IgD-negative memory B cell (primary cell): ENCODE measurements at regions not wholly inside any gene's neighbourhood (a gene's known extent, or its start where the extent isn't known, plus 50 kb on each side); places are given as distances from the start of the nearest gene placed in this dataset.

ENCODE experiments used
- H3K27ac Mint-ChIP-seq, 3 donors: one replicate each; pipeline ENCODE4 v1.8.0; 2020 to 2022; ENCODE audit warnings: mild to moderate bottlenecking in 3 of 3, mixed read lengths in 3 of 3, moderate library complexity in 1 of 3
- H3K27me3 Mint-ChIP-seq: one replicate; pipeline ENCODE4 v1.8.0; 2021; ENCODE audit warnings: mixed read lengths
- H3K36me3 Mint-ChIP-seq: one replicate; pipeline ENCODE4 v1.8.0; 2020; ENCODE audit warnings: mild to moderate bottlenecking, mixed read lengths
- H3K4me1 Mint-ChIP-seq, 3 donors: one replicate each; pipeline ENCODE4 v1.8.0; 2020 to 2022; ENCODE audit warnings: mixed read lengths in 3 of 3, mild to moderate bottlenecking in 1 of 3
- H3K4me3 Mint-ChIP-seq, 4 donors: one replicate each; pipeline ENCODE4 v1.8.0; 2020 to 2022; ENCODE audit warnings: mild to moderate bottlenecking in 4 of 4, mixed read lengths in 4 of 4, moderate library complexity in 3 of 4
- H3K9me3 Mint-ChIP-seq, 3 donors: one replicate each; pipeline ENCODE4 v1.8.0; 2020 to 2021; ENCODE audit warnings: mixed read lengths in 3 of 3, mild to moderate bottlenecking in 1 of 3

GRCh38 chr5:38045446-38045845 lies 205.6 kb upstream of the GDNF start:
- H3K27ac Mint-ChIP-seq = no peak overlapping the region
- peaks cover 12% of the 10 kb centered on the region for H3K27me3 Mint-ChIP-seq
- H3K4me3 Mint-ChIP-seq = no peak overlapping the region
- peaks cover 0 to 5% (median 4%) of the 10 kb centered on the region in 3 donors for H3K9me3 Mint-ChIP-seq
- H3K36me3 Mint-ChIP-seq = no peaks in the 10 kb centered on the region
- H3K4me1 Mint-ChIP-seq = no peaks in the 10 kb centered on the region

DNA sequence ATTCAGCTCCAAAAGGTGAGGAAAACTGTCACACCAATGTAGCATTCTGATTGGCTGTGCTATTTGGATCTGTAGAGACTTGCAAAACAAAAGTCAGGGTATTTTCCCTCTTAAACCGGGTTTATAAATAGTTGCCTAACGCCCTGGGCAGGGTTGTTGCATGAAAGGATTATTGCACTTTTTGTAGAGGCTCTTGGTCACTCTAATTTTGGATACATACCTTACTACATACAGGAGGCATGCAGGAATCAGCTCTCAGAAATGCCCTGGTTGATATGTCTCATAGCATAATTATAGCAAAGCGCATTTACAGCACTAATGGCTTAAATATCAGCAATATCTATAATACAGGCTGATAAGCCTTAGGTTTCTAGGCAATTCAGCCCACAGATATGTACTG lies 200.0 kb upstream of the GDNF start:
- H3K9me3 Mint-ChIP-seq = peaks cover 3 to 4% (median 3%) of the 10 kb centered on the region in 3 donors
- no peaks in the 10 kb centered on the region for H3K4me1 Mint-ChIP-seq
- H3K36me3 Mint-ChIP-seq = no peaks in the 10 kb centered on the region
- H3K27me3 Mint-ChIP-seq = peaks cover 12% of the 10 kb centered on the region
- no peak overlapping the region for H3K4me3 Mint-ChIP-seq
- H3K27ac Mint-ChIP-seq = no peak overlapping the region

DNA sequence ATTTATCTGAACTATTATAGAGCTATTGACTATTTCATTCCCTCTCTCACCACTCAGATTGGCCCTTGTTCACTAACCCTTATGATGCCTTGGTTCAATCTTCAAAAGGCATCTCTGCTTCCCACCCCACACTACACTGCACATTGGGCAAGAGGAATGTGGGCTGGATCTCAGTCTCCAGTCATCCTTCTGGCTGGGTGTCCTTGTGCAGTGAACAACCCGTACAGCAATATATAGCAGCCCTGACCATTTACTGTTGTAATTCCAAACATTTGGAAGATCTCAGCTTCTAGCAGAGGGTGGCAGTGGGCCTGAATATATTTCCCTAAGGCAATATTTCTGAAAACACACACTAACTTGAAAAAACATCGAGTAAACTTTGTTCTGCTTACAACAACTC lies 199.2 kb upstream of the GDNF start:
- Mint-ChIP-seq H3K27ac (no peak overlapping the region), H3K4me3 (no peak overlapping the region), H3K36me3 (no peaks in the 10 kb centered on the region), H3K4me1 (no peaks in the 10 kb centered on the region), H3K27me3 (peaks cover 12% of the 10 kb centered on the region), H3K9me3 (peaks cover 3 to 4% (median 3%) of the 10 kb centered on the region in 3 donors)

- Mint-ChIP-seq H3K27ac (no peak overlapping the region), H3K9me3 (peaks cover 3 to 10% (median 6%) of the 10 kb centered on the region in 3 donors), H3K36me3 (peaks cover 2% of the 10 kb centered on the region), H3K4me1 (no peaks in the 10 kb centered on the region), H3K4me3 (no peak overlapping the region), H3K27me3 (peaks cover 2% of the 10 kb centered on the region)
These were observed 196.9 kb upstream of the GDNF start for GRCh38 chr5:38036765-38037164.

DNA sequence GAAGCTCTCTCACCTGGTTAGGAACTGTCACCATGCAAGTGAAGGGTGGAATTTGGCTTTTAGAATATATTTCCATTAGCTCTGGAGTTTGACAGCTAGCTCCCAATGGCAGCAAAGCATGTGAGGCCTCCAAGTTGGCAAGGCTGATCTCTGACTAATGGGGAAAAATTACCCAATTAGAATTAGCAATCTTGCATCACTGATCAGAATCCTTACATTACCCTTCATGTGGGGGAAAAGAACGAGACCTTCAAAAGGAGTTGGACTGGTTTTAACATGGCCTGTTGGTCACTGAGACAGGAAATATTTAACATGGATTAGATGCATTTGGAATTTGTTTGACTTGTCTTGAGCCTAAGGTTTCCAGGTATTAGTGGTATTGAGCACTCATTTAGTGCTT lies 192.3 kb upstream of the GDNF start:
- Mint-ChIP-seq H3K4me3 (no peak overlapping the region), H3K27ac (no peak overlapping the region), H3K27me3 (peaks cover 7% of the 10 kb centered on the region), H3K4me1 (no peaks in the 10 kb centered on the region), H3K9me3 (peaks cover 3 to 10% (median 3%) of the 10 kb centered on the region in 3 donors), H3K36me3 (peaks cover 2% of the 10 kb centered on the region)

DNA sequence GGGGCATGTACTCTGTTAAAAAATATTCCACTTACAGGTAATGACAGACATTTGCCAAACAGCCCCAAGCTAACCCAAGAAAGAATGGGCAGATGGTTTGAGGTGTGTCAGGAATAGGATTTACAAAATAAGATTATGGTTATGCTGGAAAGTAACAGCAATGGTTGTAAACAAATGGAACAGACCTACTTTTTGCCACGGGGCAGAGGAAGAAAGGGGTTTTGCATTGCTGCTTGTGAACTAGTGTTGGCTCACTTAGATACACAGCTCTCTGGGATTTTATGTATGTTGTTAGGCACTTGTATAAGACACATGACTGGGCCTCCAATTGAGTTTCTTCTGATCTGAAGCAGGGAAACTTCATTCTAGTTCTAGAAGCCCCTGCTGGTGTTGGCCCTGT lies 191.5 kb upstream of the GDNF start:
- Mint-ChIP-seq H3K4me1 (no peaks in the 10 kb centered on the region), H3K9me3 (peaks cover 3 to 10% (median 3%) of the 10 kb centered on the region in 3 donors), H3K27ac (no peak overlapping the region), H3K4me3 (no peak overlapping the region), H3K36me3 (peaks cover 2% of the 10 kb centered on the region), H3K27me3 (peaks cover 7% of the 10 kb centered on the region)

DNA sequence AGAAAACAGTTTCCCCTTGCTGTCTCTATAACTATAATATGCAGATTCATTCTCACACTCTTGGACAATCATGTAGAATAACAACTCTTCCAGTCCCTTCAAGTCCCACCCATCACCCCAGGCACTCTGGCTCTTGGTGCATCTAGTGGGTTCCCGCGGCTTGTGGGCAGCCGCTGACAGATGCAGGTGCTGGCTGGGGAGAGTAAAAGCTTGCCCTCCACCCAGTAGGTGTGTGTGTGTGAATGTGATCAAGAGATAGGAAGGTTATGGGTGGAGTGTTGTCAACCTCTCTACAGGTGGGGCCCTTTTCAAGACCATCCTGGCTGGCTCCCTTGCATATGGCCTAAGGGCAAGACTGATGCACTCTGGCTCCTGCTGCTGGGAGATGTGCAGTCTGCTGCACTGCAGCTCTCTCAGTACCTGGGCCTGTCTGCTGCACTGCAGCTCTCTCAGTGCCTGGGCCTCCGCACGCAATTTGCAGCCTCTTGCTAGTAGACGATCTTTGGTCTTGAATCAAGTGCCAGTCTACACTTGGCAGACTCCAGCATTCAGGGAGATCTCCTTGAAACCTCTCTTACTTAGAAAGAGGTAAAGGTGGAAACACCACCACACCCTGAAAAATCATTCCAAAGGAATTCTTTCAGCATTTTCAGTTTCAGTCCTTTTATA lies 189.7 kb upstream of the GDNF start:
- Mint-ChIP-seq H3K9me3 (peaks cover 0 to 10% (median 2%) of the 10 kb centered on the region in 3 donors), H3K4me1 (no peaks in the 10 kb centered on the region), H3K4me3 (no peak overlapping the region), H3K36me3 (peaks cover 2% of the 10 kb centered on the region), H3K27ac (no peak overlapping the region), H3K27me3 (peaks cover 5% of the 10 kb centered on the region)

GRCh38 chr5:38023799-38024198 lies 184.0 kb upstream of the GDNF start:
- Mint-ChIP-seq H3K4me1 (no peaks in the 10 kb centered on the region), H3K4me3 (no peak overlapping the region), H3K36me3 (peaks cover 1% of the 10 kb centered on the region), H3K9me3 (no peaks in the 10 kb centered on the region), H3K27me3 (peaks cover 2% of the 10 kb centered on the region), H3K27ac (no peak overlapping the region)

DNA sequence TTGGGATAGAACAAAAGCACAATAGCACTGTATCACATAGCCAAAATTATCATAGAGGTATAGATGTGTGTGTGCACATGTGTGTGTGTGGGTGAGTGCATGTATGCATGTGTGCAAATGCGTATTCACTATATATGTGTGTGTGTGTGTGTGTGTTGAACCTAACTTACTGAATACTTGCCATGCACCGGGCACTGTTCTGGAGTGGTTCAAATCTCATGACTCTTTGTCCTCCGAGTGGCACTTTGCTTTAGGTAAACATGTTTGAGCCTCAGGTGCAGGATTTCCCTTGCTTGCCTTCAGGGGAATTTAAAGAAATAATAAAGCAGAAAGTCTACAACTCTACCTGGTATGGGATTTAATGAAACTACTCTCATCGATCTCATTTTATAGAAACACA lies 183.5 kb upstream of the GDNF start:
- Mint-ChIP-seq H3K9me3 (no peaks in the 10 kb centered on the region), H3K27me3 (peaks cover 2% of the 10 kb centered on the region), H3K36me3 (peaks cover 1% of the 10 kb centered on the region), H3K27ac (no peak overlapping the region), H3K4me3 (no peak overlapping the region), H3K4me1 (no peaks in the 10 kb centered on the region)

DNA sequence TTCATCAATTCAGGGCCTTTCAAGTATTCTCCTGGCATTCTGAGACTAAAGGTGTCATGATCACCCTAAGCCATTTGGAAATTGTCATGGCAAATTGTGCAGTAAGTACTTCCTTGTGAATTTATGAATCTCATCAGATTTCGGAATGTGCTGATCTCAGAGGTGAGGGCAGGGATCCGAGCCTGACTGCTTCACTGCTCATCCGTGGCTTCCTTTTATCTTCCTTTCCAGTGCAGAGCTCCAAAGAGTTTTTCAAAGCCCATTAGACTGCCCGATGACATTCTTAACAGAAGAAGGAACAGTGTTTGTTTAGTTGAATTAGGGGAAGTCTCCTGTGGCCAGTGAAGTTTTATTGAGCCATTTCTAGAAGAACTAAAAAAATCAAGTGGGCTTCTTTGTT lies 182.8 kb upstream of the GDNF start:
- H3K9me3 Mint-ChIP-seq = no peaks in the 10 kb centered on the region
- peaks cover 2% of the 10 kb centered on the region for H3K27me3 Mint-ChIP-seq
- H3K4me3 Mint-ChIP-seq = no peak overlapping the region
- no peak overlapping the region for H3K27ac Mint-ChIP-seq
- H3K4me1 Mint-ChIP-seq = no peaks in the 10 kb centered on the region
- H3K36me3 Mint-ChIP-seq = peaks cover 1% of the 10 kb centered on the region

DNA sequence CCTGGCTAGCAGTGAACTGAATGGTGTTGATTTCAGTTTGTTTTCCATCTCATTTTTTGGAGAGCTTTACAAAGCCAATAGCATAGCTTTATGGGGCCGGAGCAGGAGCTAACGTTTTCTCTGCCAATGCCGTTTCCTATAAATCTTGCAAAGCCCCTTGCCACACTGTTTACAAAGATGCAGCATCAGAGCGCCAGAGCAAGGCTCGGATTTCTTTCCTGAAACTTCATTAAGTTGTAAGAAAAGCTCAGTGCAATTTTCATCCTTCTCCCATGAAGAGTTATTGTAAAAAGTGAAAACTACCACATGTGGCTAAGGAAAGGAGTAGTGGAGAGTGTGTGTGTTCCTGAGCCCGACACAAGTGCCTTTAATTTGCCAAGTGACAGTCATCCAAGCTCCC lies 178.2 kb upstream of the GDNF start:
- peaks cover under 1% of the 10 kb centered on the region for H3K36me3 Mint-ChIP-seq
- H3K4me1 Mint-ChIP-seq = no peaks in the 10 kb centered on the region
- peaks cover 0 to 2% (median 0%) of the 10 kb centered on the region in 3 donors for H3K9me3 Mint-ChIP-seq
- no peak overlapping the region for H3K4me3 Mint-ChIP-seq
- H3K27ac Mint-ChIP-seq = no peak overlapping the region
- peaks cover 2% of the 10 kb centered on the region for H3K27me3 Mint-ChIP-seq

DNA sequence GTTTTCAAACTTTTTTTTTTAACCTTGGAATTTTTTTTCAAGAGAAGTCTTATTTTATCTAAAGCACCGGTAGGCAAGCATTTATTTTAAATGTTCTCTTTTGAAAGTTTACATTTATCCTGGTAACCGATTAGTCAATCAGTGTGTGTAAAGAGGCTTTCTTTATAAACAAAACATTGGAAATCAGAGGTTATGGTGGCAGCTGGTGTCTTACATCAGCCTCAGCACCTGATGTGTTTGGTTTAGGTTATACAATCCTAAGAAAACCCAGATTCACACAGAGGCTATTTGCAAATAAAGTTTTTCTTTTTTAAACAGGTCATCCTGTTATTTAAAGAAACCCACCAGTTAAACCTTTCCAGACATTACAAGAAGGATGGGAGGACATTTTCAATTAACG lies 173.3 kb upstream of the GDNF start:
- no peaks in the 10 kb centered on the region for H3K36me3 Mint-ChIP-seq
- H3K4me3 Mint-ChIP-seq = no peak overlapping the region
- no peaks in the 10 kb centered on the region for H3K4me1 Mint-ChIP-seq
- no peak overlapping the region for H3K27ac Mint-ChIP-seq
- peaks cover 0 to 2% (median 0%) of the 10 kb centered on the region in 3 donors for H3K9me3 Mint-ChIP-seq
- H3K27me3 Mint-ChIP-seq = no peaks in the 10 kb centered on the region

GRCh38 chr5:38011668-38012188 lies 171.9 kb upstream of the GDNF start:
- Mint-ChIP-seq H3K4me1 (no peaks in the 10 kb centered on the region), H3K36me3 (no peaks in the 10 kb centered on the region)

DNA sequence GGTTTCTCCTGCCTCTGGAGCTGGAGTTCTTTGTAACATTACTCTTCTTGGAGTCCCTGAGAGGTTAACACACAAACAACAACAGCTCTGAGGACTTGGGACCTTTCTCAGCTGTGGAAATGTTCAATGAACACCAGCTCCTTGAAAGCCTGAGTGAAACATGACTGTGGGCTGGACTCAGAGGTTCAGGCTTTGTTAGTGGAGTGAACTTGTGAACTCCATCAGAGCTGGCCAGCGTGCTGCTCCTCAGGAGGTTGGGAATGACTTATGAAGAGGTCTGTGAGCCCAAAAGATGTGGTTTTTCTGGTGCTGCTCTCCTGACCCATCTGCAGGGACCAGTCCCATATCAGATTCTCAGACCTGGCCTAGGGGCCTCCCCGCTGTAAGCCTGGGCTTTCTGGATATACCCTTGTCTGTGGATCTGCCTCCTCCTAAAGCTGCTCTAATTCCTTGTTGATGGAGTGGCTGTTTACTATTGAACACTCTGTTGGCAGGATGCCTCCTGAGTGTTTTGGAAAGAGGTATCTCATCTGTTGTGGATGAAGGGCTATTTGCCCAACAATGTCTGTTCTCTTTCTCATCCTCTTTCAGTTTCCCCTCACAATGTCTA lies 170.0 kb upstream of the GDNF start:
- Mint-ChIP-seq H3K4me3 (no peak overlapping the region), H3K27me3 (no peaks in the 10 kb centered on the region), H3K9me3 (peaks cover 0 to 9% (median 2%) of the 10 kb centered on the region in 3 donors), H3K4me1 (no peaks in the 10 kb centered on the region), H3K27ac (no peak overlapping the region), H3K36me3 (no peaks in the 10 kb centered on the region)

More at GRCh38 chr5:38011668-38012188, 171.9 kb upstream of the GDNF start:
- H3K9me3 Mint-ChIP-seq = peaks cover 0 to 2% (median 0%) of the 10 kb centered on the region in 3 donors
- no peaks in the 10 kb centered on the region for H3K27me3 Mint-ChIP-seq
- H3K27ac Mint-ChIP-seq = no peak overlapping the region
- no peak overlapping the region for H3K4me3 Mint-ChIP-seq

DNA sequence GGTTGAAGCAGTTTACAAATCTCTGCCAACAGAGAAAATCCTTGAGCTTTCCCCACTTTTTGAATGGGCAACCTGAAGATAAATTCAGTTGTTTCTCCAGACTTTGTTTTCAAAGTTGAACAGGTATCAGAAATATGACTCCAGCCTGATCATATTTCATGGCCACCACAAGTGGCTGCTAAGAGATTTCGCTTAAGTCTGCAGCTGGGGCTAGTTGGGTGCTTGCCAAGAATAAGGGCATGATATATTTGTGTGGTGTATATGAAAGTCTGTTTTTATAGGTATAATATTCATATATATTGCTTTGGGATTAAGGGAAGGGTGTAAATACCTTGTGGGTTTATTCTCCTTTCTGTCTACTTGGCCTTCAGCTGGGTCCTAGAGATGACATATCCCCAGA lies 168.4 kb upstream of the GDNF start:
- Mint-ChIP-seq H3K4me3 (no peak overlapping the region), H3K9me3 (peaks cover 0 to 9% (median 0%) of the 10 kb centered on the region in 3 donors), H3K4me1 (no peaks in the 10 kb centered on the region), H3K27me3 (no peaks in the 10 kb centered on the region), H3K27ac (no peak overlapping the region), H3K36me3 (no peaks in the 10 kb centered on the region)

DNA sequence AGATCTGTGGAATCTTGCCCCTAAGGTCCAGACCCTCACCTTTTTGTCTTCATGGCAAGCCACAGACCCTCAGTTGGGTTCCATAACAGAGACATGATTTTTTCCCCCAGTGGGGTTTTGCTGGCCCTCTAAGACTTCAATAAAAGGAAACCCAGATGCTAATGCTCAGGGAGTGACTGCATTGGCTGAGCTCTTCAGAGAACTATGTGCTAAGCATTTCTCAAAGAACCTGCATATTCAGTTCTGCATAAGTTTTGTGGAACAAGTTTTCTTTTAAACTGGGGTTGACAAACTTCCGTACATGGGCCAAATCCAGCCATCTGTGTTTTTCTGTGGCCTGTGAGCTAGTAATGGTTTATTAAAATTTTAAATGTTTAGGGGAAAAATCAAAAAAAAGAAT lies 159.8 kb upstream of the GDNF start:
- H3K4me3 Mint-ChIP-seq = no peak overlapping the region
- H3K27ac Mint-ChIP-seq = no peak overlapping the region
- H3K36me3 Mint-ChIP-seq = no peaks in the 10 kb centered on the region
- no peaks in the 10 kb centered on the region for H3K4me1 Mint-ChIP-seq
- H3K27me3 Mint-ChIP-seq = peaks cover 2% of the 10 kb centered on the region
- peaks cover 0 to 4% (median 2%) of the 10 kb centered on the region in 3 donors for H3K9me3 Mint-ChIP-seq
